WTC11 (cell line): ENCODE measurements at regions not wholly inside any gene's neighbourhood (a gene's known extent, or its start where the extent isn't known, plus 50 kb on each side); places are given as distances from the start of the nearest gene placed in this dataset.

ENCODE experiments used
- ATAC-seq: fragments of 200-7000 bp; cut with Tn5 transposase; 2 replicates; pipeline ENCODE4 v1.10.0; 2021; ENCODE audit warnings: mild to moderate bottlenecking, moderate library complexity
- CTCF ChIA-PET: fragments of 300-600 bp; sonication (Branson Sonifier 250); formaldehyde crosslinking; loops from one replicate; lab custom pipeline; 2021; ENCODE audit warnings: antibody characterized with exemption; lab: Charles Lee
- POLR2A ChIA-PET: fragments of 350-600 bp; sonication (Branson Sonifier 250); formaldehyde crosslinking; loops from one replicate; lab custom pipeline; 2021; ENCODE audit warnings: antibody characterized with exemption; lab: Charles Lee
- DNase-seq: peaks from one replicate; pipeline ENCODE4 v3.0.0; 2021; ENCODE audit warnings: low spot score
- H3K27ac Mint-ChIP-seq: 2 replicates; pipeline ENCODE4 v1.8.0; 2021; ENCODE audit warnings: mixed read lengths
- H3K27me3 Mint-ChIP-seq: 2 replicates; pipeline ENCODE4 v1.8.0; 2021; ENCODE audit warnings: low read depth, mild to moderate bottlenecking, moderate library complexity, mixed read lengths
- H3K36me3 Mint-ChIP-seq: 2 replicates; pipeline ENCODE4 v1.8.0; 2021; ENCODE audit warnings: mixed read lengths
- H3K4me1 Mint-ChIP-seq: 2 replicates; pipeline ENCODE4 v1.8.0; 2022; ENCODE audit warnings: mixed read lengths
- H3K4me3 Mint-ChIP-seq: 2 replicates; pipeline ENCODE4 v1.8.0; 2021; ENCODE audit warnings: mild to moderate bottlenecking, moderate library complexity, mixed read lengths
- H3K9me3 Mint-ChIP-seq: 2 replicates; pipeline ENCODE4 v1.8.0; 2021; ENCODE audit warnings: mixed read lengths
- CBFB ChIP-seq: sonication (generic); formaldehyde crosslinking; IDR thresholded peaks from 2 replicates; pipeline ENCODE4 v1.8.1; 2022; ENCODE audit warnings: mild to moderate bottlenecking, low read depth, missing genetic modification reagents
- CREM ChIP-seq: sonication (generic); formaldehyde crosslinking; IDR thresholded peaks from 2 replicates; pipeline ENCODE4 v1.8.1; 2022; ENCODE audit warnings: mild to moderate bottlenecking, missing genetic modification reagents, moderate library complexity
- E2F4 ChIP-seq: sonication (generic); formaldehyde crosslinking; IDR thresholded peaks from 2 replicates; pipeline ENCODE4 v1.8.1; 2022; ENCODE audit warnings: low read depth, mild to moderate bottlenecking, moderate library complexity, missing genetic modification reagents, borderline replicate concordance
- EMX1 ChIP-seq: fragments of 250-450 bp; sonication (Bioruptor Pico); IDR thresholded peaks from 2 replicates; pipeline ENCODE4 v1.8.0; 2021; ENCODE audit warnings: mild to moderate bottlenecking
- FOXK1 ChIP-seq: sonication (generic); formaldehyde crosslinking; IDR thresholded peaks from 2 replicates; pipeline ENCODE4 v1.8.0; 2022; ENCODE audit warnings: mild to moderate bottlenecking, moderate library complexity, missing genetic modification reagents
- GRHL2 ChIP-seq: fragments of 250-450 bp; sonication (Bioruptor Pico); IDR thresholded peaks from 2 replicates; pipeline ENCODE4 v1.8.0; 2022; ENCODE audit warnings: mild to moderate bottlenecking, moderate library complexity; ENCODE audit not compliant: insufficient replicate concordance, severe bottlenecking
- HMGA2 ChIP-seq: fragments of 250-450 bp; sonication (Bioruptor Pico); IDR thresholded peaks from 2 replicates; pipeline ENCODE4 v1.4.0; 2021; ENCODE audit warnings: mild to moderate bottlenecking, moderate library complexity
- IRF2 ChIP-seq: sonication (generic); formaldehyde crosslinking; IDR thresholded peaks from 2 replicates; pipeline ENCODE4 v1.8.0; 2022; ENCODE audit warnings: low read depth, missing genetic modification reagents, borderline replicate concordance
- MXD4 ChIP-seq: fragments of 250-450 bp; sonication (Bioruptor Pico); IDR thresholded peaks from 2 replicates; pipeline ENCODE4 v1.8.0; 2021; ENCODE audit warnings: mild to moderate bottlenecking, moderate library complexity, borderline replicate concordance
- NFATC4 ChIP-seq: fragments of 250-450 bp; sonication (Bioruptor Pico); IDR thresholded peaks from 2 replicates; pipeline ENCODE4 v1.9.0; 2021; ENCODE audit warnings: mild to moderate bottlenecking
- NFYB ChIP-seq: sonication (generic); formaldehyde crosslinking; conservative IDR thresholded peaks from 2 replicates; pipeline ENCODE4 v1.8.0; 2022; ENCODE audit warnings: low read depth, missing genetic modification reagents
- NR1H2 ChIP-seq: sonication (generic); formaldehyde crosslinking; IDR thresholded peaks from 2 replicates; pipeline ENCODE4 v1.9.0; 2021; ENCODE audit warnings: mild to moderate bottlenecking, moderate library complexity, missing genetic modification reagents
- RELA ChIP-seq: sonication (generic); formaldehyde crosslinking; IDR thresholded peaks from 2 replicates; pipeline ENCODE4 v1.8.1; 2022; ENCODE audit warnings: missing genetic modification reagents, mild to moderate bottlenecking, borderline replicate concordance
- SOX15 ChIP-seq: fragments of 250-450 bp; sonication (Bioruptor Pico); IDR thresholded peaks from 2 replicates; pipeline ENCODE4 v1.9.0; 2021; ENCODE audit warnings: mild to moderate bottlenecking
- STAT6 ChIP-seq: sonication (generic); formaldehyde crosslinking; conservative IDR thresholded peaks from 2 replicates; pipeline ENCODE4 v1.8.1; 2023; ENCODE audit warnings: mild to moderate bottlenecking, low read depth, missing genetic modification reagents, moderate library complexity
- TEAD4 ChIP-seq: sonication (generic); formaldehyde crosslinking; IDR thresholded peaks from 2 replicates; pipeline ENCODE4 v1.8.0; 2022; ENCODE audit warnings: mild to moderate bottlenecking, missing genetic modification reagents
- ZNF138 ChIP-seq: sonication (generic); formaldehyde crosslinking; conservative IDR thresholded peaks from 2 replicates; pipeline ENCODE4 v1.8.1; 2022; ENCODE audit warnings: mild to moderate bottlenecking, moderate library complexity, missing genetic modification reagents
- ZNF423 ChIP-seq: fragments of 250-450 bp; sonication (Bioruptor Pico); IDR thresholded peaks from 2 replicates; pipeline ENCODE4 v2.1.2; 2022; ENCODE audit warnings: mild to moderate bottlenecking, moderate library complexity
- TF ChIP-seq, protein P1 (sequence below): sonication (generic); formaldehyde crosslinking; IDR thresholded peaks from 2 replicates; pipeline ENCODE4 v1.8.0; 2023; ENCODE audit warnings: missing genetic modification reagents
- TF ChIP-seq, protein P2 (sequence below): sonication (generic); formaldehyde crosslinking; IDR thresholded peaks from 2 replicates; pipeline ENCODE4 v1.8.0; 2022; ENCODE audit warnings: mild to moderate bottlenecking, missing genetic modification reagents
- TF ChIP-seq, protein P3 (sequence below): fragments of 200-600 bp; IDR thresholded peaks from 2 replicates; pipeline ENCODE4 v1.8.0; 2022; ENCODE audit warnings: antibody characterized with exemption
- TF ChIP-seq, protein P4 (sequence below): fragments of 250-450 bp; sonication (Bioruptor Pico); IDR thresholded peaks from 2 replicates; pipeline ENCODE4 v1.9.0; 2021; ENCODE audit warnings: moderate library complexity, mild to moderate bottlenecking, inconsistent platforms, borderline replicate concordance
- TF ChIP-seq, protein P5 (sequence below): fragments of 250-450 bp; sonication (Bioruptor Pico); IDR thresholded peaks from 2 replicates; pipeline ENCODE4 v2.1.2; 2022; ENCODE audit warnings: mild to moderate bottlenecking, moderate library complexity
- TF ChIP-seq, protein P6 (sequence below): fragments of 250-450 bp; sonication (Bioruptor Pico); conservative IDR thresholded peaks from 2 replicates; pipeline ENCODE4 v1.9.0; 2021; ENCODE audit warnings: mild to moderate bottlenecking

DNA sequence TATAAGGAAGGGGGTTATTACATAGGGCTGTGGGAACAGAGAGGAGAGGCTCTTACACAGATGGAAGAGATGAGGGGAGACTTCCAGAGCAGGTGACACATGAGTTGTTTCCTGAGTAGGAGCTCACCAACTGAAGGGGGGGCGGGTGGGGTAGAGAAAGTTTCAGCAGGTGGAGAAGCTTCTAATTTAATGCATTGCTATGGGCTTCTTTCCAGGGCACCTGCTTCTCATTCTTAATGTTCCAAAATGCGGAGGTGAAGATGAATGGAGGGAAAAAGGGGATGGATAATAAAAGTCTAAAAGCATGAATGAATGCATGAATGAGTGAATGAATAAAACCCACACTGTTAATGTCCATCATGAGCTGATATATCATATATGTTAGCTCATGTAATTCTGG lies 439.0 kb upstream of the CCL2 start:
- DNase-seq, result no peak
- ATAC-seq, result no peak
- Mint-ChIP-seq H3K4me1 (peaks cover 15% of the 10 kb centered on the region), H3K27ac (no peak overlapping the region), H3K4me3 (no peak overlapping the region)
- CTCF ChIA-PET, result interaction anchor here (0.7 kb wide), 1 partner anchor 37 kb away, joined by 3 read pairs; no protein-coding TSS in a partner anchor
- TF ChIP-seq CREM (CRISPR knock-in tag) (no peak), ZNF423 (CRISPR knock-in tag) (no peak), NFATC4 (CRISPR knock-in tag) (no peak), TEAD4 (CRISPR knock-in tag) (no peak), SOX15 (CRISPR knock-in tag) (no peak)
- TF ChIP-seq, protein P1, sequence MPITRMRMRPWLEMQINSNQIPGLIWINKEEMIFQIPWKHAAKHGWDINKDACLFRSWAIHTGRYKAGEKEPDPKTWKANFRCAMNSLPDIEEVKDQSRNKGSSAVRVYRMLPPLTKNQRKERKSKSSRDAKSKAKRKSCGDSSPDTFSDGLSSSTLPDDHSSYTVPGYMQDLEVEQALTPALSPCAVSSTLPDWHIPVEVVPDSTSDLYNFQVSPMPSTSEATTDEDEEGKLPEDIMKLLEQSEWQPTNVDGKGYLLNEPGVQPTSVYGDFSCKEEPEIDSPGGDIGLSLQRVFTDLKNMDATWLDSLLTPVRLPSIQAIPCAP (CRISPR knock-in tag), result no peak
- TF ChIP-seq, protein P2, sequence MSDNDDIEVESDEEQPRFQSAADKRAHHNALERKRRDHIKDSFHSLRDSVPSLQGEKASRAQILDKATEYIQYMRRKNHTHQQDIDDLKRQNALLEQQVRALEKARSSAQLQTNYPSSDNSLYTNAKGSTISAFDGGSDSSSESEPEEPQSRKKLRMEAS (CRISPR knock-in tag), result no peak
- TF ChIP-seq, all 79 proteins: peak for 0
- Mint-ChIP-seq H3K9me3 (no peaks in the 10 kb centered on the region), H3K36me3 (no peaks in the 10 kb centered on the region), H3K27me3 (peaks cover 2% of the 10 kb centered on the region; the same call in 1 of the 2 replicates)
- POLR2A ChIA-PET, result no interaction called here

- ATAC-seq, result no peak; the same call in 1 of the 2 replicates
- peaks cover 2% of the 10 kb centered on the region; the same call in 1 of the 2 replicates for H3K27me3 Mint-ChIP-seq
Observed at GRCh38 chr17:33816842-33817617, 438.1 kb upstream of the CCL2 start.

More at GRCh38 chr17:33816842-33817617, 438.1 kb upstream of the CCL2 start:
- Mint-ChIP-seq H3K4me1 (peaks cover 6% of the 10 kb centered on the region), H3K9me3 (no peaks in the 10 kb centered on the region), H3K4me3 (no peak overlapping the region), H3K27ac (no peak overlapping the region), H3K36me3 (no peaks in the 10 kb centered on the region)
- DNase-seq, result peak; percentile 12
- ChIA-PET POLR2A (no interaction called here), CTCF (interaction anchor here (0.6 to 1.0 kb wide), 2 partner anchors 38 to 980 kb away, joined by 3 read pairs; no protein-coding TSS in a partner anchor)
- TF ChIP-seq ZNF138 (CRISPR knock-in tag) (no peak), RELA (CRISPR knock-in tag) (no peak), HMGA2 (no peak), STAT6 (no peak), EMX1 (CRISPR knock-in tag) (no peak), MXD4 (CRISPR knock-in tag) (no peak), IRF2 (no peak), FOXK1 (CRISPR knock-in tag) (no peak), CBFB (no peak), NR1H2 (no peak), GRHL2 (CRISPR knock-in tag) (no peak), NFYB (CRISPR knock-in tag) (no peak), E2F4 (CRISPR knock-in tag) (no peak)
- TF ChIP-seq, protein P3, sequence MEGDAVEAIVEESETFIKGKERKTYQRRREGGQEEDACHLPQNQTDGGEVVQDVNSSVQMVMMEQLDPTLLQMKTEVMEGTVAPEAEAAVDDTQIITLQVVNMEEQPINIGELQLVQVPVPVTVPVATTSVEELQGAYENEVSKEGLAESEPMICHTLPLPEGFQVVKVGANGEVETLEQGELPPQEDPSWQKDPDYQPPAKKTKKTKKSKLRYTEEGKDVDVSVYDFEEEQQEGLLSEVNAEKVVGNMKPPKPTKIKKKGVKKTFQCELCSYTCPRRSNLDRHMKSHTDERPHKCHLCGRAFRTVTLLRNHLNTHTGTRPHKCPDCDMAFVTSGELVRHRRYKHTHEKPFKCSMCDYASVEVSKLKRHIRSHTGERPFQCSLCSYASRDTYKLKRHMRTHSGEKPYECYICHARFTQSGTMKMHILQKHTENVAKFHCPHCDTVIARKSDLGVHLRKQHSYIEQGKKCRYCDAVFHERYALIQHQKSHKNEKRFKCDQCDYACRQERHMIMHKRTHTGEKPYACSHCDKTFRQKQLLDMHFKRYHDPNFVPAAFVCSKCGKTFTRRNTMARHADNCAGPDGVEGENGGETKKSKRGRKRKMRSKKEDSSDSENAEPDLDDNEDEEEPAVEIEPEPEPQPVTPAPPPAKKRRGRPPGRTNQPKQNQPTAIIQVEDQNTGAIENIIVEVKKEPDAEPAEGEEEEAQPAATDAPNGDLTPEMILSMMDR, result no peak
- TF ChIP-seq, protein P4, sequence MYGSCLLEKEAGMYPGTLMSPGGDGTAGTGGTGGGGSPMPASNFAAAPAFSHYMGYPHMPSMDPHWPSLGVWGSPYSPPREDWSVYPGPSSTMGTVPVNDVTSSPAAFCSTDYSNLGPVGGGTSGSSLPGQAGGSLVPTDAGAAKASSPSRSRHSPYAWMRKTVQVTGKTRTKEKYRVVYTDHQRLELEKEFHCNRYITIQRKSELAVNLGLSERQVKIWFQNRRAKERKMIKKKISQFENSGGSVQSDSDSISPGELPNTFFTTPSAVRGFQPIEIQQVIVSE, result no peak
- TF ChIP-seq, protein P5, sequence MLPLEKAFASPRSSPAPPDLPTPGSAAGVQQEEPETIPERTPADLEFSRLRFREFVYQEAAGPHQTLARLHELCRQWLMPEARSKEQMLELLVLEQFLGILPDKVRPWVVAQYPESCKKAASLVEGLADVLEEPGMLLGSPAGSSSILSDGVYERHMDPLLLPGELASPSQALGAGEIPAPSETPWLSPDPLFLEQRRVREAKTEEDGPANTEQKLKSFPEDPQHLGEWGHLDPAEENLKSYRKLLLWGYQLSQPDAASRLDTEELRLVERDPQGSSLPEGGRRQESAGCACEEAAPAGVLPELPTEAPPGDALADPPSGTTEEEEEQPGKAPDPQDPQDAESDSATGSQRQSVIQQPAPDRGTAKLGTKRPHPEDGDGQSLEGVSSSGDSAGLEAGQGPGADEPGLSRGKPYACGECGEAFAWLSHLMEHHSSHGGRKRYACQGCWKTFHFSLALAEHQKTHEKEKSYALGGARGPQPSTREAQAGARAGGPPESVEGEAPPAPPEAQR (CRISPR knock-in tag), result no peak
- TF ChIP-seq, protein P6, sequence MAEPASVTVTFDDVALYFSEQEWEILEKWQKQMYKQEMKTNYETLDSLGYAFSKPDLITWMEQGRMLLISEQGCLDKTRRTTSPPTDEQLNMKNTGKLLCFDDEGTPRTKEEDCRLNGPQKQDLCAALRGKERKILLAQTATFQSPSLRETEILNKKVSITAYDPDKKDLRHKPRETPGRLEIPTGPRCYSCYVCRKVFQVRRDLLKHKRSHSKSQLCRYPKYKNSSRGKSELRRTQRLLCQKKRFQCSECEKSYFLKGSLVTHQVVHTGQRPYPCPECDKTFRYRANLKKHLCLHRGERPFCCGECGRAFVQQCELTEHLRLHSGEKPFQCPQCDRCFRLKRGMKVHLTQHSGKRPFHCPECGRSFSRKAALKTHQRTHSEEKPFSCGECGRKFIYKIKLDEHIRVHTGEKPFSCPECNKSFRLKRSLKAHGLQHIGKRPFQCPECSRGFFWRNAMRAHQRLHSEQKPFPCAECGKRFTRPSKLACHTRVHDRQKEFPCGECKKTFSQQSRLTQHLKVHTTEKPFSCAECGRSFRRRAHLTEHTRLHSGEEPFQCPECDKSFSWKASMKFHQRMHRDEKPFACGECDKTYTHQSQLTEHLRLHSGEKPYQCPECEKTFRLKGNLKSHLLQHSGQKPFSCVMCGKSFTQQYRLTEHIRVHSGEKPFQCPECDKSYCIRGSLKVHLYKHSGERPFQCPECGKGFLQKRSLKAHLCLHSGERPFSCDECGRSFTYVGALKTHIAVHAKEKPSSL (CRISPR knock-in tag), result no peak
